Stimulated activated CD4-positive, alpha-beta T cell treated with anti-CD3 and anti-CD28 coated beads, Interleukin-1b, Interleukin-23, amount 100 ng/mL, for 1 hour (primary cell): ENCODE measurements at regions not wholly inside any gene's neighbourhood (a gene's known extent, or its start where the extent isn't known, plus 50 kb on each side); places are given as distances from the start of the nearest gene placed in this dataset.
"Not testable (repeated sequence)": the region's sequence is repeated elsewhere in the genome, so short reads cannot be mapped to it uniquely, and the experiment has no call there.

Experiments
- DNase-seq, 2 donors: peaks; one replicate each; pipeline ENCODE4 v3.0.0-alpha.2; 2020; ENCODE audit warnings: low read depth in 2 of 2

- DNase-seq, result not testable (repeated sequence)
Observed at GRCh38 chr10:95137990-95138625, 55.9 kb upstream of the ACSM6 start.

- DNase-seq, result no peak
Observed at GRCh38 chr10:95134490-95134889, 59.5 kb upstream of the ACSM6 start.

- DNase-seq, result no peak
Observed at GRCh38 chr10:95133997-95134396, 60.0 kb upstream of the ACSM6 start.

GRCh38 chr10:95133016-95133752, 60.9 kb upstream of the ACSM6 start:
- DNase-seq, result peak in 1 of 2 donors; percentile 45

- not testable (repeated sequence) for DNase-seq
Observed at GRCh38 chr10:95130429-95130828, 61.1 kb upstream of the CYP2C8 start.

- DNase-seq, result no peak
Observed at GRCh38 chr10:95125582-95125981, 56.3 kb upstream of the CYP2C8 start.

GRCh38 chr10:95122736-95123135, 53.4 kb upstream of the CYP2C8 start:
- DNase-seq, result no peak

GRCh38 chr10:95121904-95122303, 52.6 kb upstream of the CYP2C8 start:
- no peak for DNase-seq
